Gastrocnemius medialis (tissue), 4 donors: ENCODE measurements at regions not wholly inside any gene's neighbourhood (a gene's known extent, or its start where the extent isn't known, plus 50 kb on each side); places are given as distances from the start of the nearest gene placed in this dataset.

Source experiments
- ATAC-seq, 2 donors: fragments of 150-250 bp; one replicate each; pipeline ENCODE4 v1.9.1; 2016
- DNase-seq, 2 donors: peaks; one replicate each; pipeline ENCODE4 v3.0.0-alpha.2; 2019
- H3K27ac ChIP-seq, 4 donors: fragments of 200-600 bp; sonication (generic); 1 replicate in 1 of 4; 2 replicates in 3 of 4; pipeline ENCODE4 v1.5.1; 2016 to 2018; ENCODE audit warnings: mild to moderate bottlenecking in 2 of 4, moderate library complexity in 1 of 4
- H3K27me3 ChIP-seq, 3 donors: fragments of 200-600 bp; sonication (generic) in 2 of 3; 1 replicate in 1 of 3; 2 replicates in 2 of 3; pipeline versions ENCODE4 v1.5.1 to v1.6.0; 2016 to 2019; ENCODE audit warnings: mild to moderate bottlenecking in 1 of 3, moderate library complexity in 1 of 3
- H3K36me3 ChIP-seq, 2 donors: fragments of 200-600 bp; sonication (generic) in 1 of 2; one replicate each; pipeline ENCODE4 v1.5.1; 2017 to 2018
- H3K4me1 ChIP-seq, 2 donors: fragments of 200-600 bp; sonication (generic) in 1 of 2; one replicate each; pipeline ENCODE4 v1.5.1; 2016 to 2017; ENCODE audit warnings: mild to moderate bottlenecking in 2 of 2
- H3K4me3 ChIP-seq, 4 donors: fragments of 200-600 bp; sonication (generic) in 3 of 4; 1 replicate in 1 of 4; 2 replicates in 3 of 4; pipeline ENCODE4 v1.5.1; 2016 to 2019; ENCODE audit warnings: mild to moderate bottlenecking in 2 of 4
- H3K9me3 ChIP-seq, 3 donors: fragments of 200-600 bp; sonication (generic) in 2 of 3; 1 replicate in 1 of 3; 2 replicates in 2 of 3; pipeline ENCODE4 v1.5.1; 2016 to 2019
- CTCF ChIP-seq, 5 experiments: fragments of 450-650 bp in 3 of 5; fragments of 200-600 bp in 2 of 5; sonication (generic) in 2 of 5; IDR thresholded peaks in 4 of 5; conservative IDR thresholded peaks in 1 of 5; 1 replicate in 4 of 5; 2 replicates in 1 of 5; pipeline ENCODE4 v1.5.1; 2016 to 2019; ENCODE audit warnings: antibody characterized with exemption in 5 of 5, mild to moderate bottlenecking in 3 of 5, moderate library complexity in 3 of 5
- POLR2A ChIP-seq, 2 donors: fragments of 450-650 bp; IDR thresholded peaks; one replicate each; pipeline ENCODE4 v1.6.1; 2017; ENCODE audit warnings: antibody characterized with exemption in 2 of 2, mild to moderate bottlenecking in 2 of 2, moderate library complexity in 2 of 2
- in situ Hi-C, 4 donors: fragments of 200-750 bp; cut with MboI; loops; one replicate each; pipeline versions ENCODE4 v1.15.0 to v1.8.0; 2017; ENCODE audit warnings: low sequenced_read_pairs in 4 of 4
- intact Hi-C: fragments of 100-400 bp; cut with DNase I; formaldehyde crosslinking; loops from one replicate; pipeline ENCODE4 v1.15.1; 2023; ENCODE audit warnings: low total_unique reads

GRCh38 chr22:25482091-25482760 lies 82.2 kb upstream of the GRK3 start:
- Histone ChIP-seq H3K4me1 (peaks cover 16 to 24% of the 10 kb centered on the region in 2 donors), H3K4me3 (no peak overlapping the region), H3K27ac (no peak overlapping the region), H3K9me3 (no peaks in the 10 kb centered on the region), H3K27me3 (no peaks in the 10 kb centered on the region), H3K36me3 (no peaks in the 10 kb centered on the region)
- intact Hi-C loops (no loop called here), in situ Hi-C loops (no loop called here)
- DNase-seq: no peak
- no peak for ATAC-seq
- TF ChIP-seq POLR2A (IDR thresholded peaks at IDR 0.05) (no peak), CTCF (IDR thresholded peaks at IDR 0.05 in 4 of 5, conservative IDR thresholded peaks at IDR 0.05 in 1 of 5) (no peak)

- Histone ChIP-seq H3K36me3 (no peaks in the 10 kb centered on the region), H3K27me3 (no peaks in the 10 kb centered on the region), H3K9me3 (no peaks in the 10 kb centered on the region), H3K4me1 (peaks cover 19 to 24% of the 10 kb centered on the region in 2 donors), H3K27ac (peak overlapping the region in 1 of 4 donors; percentile 38), H3K4me3 (no peak overlapping the region)
- DNase-seq: peak; percentile 23 to 45
- in situ Hi-C loops (no loop called here), intact Hi-C loops (no loop called here)
- peak; percentile 72 to 81 for ATAC-seq
- TF ChIP-seq POLR2A (IDR thresholded peaks at IDR 0.05) (no peak), CTCF (IDR thresholded peaks at IDR 0.05 in 4 of 5, conservative IDR thresholded peaks at IDR 0.05 in 1 of 5) (no peak)
Observed at GRCh38 chr22:25482868-25483639, 81.4 kb upstream of the GRK3 start.

GRCh38 chr22:25483931-25484330 lies 80.5 kb upstream of the GRK3 start:
- H3K4me3 ChIP-seq: no peak overlapping the region
- in situ Hi-C loops: no loop called here
- DNase-seq (no peak), ATAC-seq (no peak)
- intact Hi-C loops: no loop called here
- H3K27ac ChIP-seq: peak overlapping the region in 1 of 4 donors; percentile 38
- no peaks in the 10 kb centered on the region for H3K9me3 ChIP-seq
- H3K27me3 ChIP-seq: no peaks in the 10 kb centered on the region
- H3K4me1 ChIP-seq: peaks cover 19 to 26% of the 10 kb centered on the region in 2 donors
- TF ChIP-seq CTCF (IDR thresholded peaks at IDR 0.05 in 4 of 5, conservative IDR thresholded peaks at IDR 0.05 in 1 of 5) (no peak), POLR2A (IDR thresholded peaks at IDR 0.05) (no peak)
- H3K36me3 ChIP-seq: no peaks in the 10 kb centered on the region

- no peak overlapping the region for H3K4me3 ChIP-seq
- intact Hi-C loops: no loop called here
- H3K27ac ChIP-seq: no peak overlapping the region
- in situ Hi-C loops: no loop called here
- no peaks in the 10 kb centered on the region for H3K36me3 ChIP-seq
- H3K4me1 ChIP-seq: peaks cover 18 to 26% of the 10 kb centered on the region in 2 donors
- H3K27me3 ChIP-seq: no peaks in the 10 kb centered on the region
- DNase-seq: no peak
- H3K9me3 ChIP-seq: no peaks in the 10 kb centered on the region
- ATAC-seq: no peak
- TF ChIP-seq CTCF (IDR thresholded peaks at IDR 0.05 in 4 of 5, conservative IDR thresholded peaks at IDR 0.05 in 1 of 5): no peak
- no peak for TF ChIP-seq POLR2A (IDR thresholded peaks at IDR 0.05)
Observed at GRCh38 chr22:25484521-25485315, 79.8 kb upstream of the GRK3 start.
